ENCODE measurements at regions not wholly inside any gene's neighbourhood (a gene's known extent, or its start where the extent isn't known, plus 50 kb on each side); places are given as distances from the start of the nearest gene placed in this dataset.

DNA sequence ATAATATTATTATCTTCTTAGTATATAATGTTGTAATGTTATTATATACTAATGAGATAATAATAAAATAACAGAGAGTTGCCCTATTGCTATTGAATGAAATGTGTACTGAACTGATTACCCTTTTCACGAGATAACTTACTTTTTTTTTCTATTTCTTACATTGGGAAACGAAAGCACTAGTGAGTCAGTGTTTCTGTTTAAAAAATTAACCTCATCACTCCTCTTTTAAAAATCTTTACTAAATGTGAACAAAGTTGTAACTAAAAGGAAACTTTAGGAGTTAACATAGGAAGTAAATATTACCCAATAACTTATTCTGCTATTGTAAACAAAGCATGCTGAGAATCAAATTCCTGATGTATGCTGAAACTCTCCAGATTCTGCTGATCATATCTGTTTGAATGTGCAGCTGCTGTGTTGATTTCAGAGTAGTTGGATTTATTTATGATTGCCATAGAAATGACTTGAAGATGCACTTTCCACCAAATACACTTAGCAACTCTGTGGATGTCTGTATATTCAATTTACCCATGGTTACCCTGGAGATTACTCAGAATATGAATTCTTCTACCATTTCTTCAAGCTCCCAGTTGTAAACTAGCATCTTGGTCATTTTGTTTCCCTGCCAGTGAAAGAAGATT is 523.4 kb downstream of the TENT5A start:
- Histone ChIP-seq H3K4me3 (ENCODE audit: low read depth, low read length) (no peak overlapping the region), H3K27me3 (ENCODE audit: control insufficient read depth, insufficient read depth, low read length) (no peaks in the 10 kb centered on the region), H3K36me3 (ENCODE audit: control insufficient read depth, insufficient read depth, low read length) (no peaks in the 10 kb centered on the region)
- ChIA-PET POLR2A (no interaction called here), CTCF (no interaction called here)
- TF ChIP-seq, protein P1, sequence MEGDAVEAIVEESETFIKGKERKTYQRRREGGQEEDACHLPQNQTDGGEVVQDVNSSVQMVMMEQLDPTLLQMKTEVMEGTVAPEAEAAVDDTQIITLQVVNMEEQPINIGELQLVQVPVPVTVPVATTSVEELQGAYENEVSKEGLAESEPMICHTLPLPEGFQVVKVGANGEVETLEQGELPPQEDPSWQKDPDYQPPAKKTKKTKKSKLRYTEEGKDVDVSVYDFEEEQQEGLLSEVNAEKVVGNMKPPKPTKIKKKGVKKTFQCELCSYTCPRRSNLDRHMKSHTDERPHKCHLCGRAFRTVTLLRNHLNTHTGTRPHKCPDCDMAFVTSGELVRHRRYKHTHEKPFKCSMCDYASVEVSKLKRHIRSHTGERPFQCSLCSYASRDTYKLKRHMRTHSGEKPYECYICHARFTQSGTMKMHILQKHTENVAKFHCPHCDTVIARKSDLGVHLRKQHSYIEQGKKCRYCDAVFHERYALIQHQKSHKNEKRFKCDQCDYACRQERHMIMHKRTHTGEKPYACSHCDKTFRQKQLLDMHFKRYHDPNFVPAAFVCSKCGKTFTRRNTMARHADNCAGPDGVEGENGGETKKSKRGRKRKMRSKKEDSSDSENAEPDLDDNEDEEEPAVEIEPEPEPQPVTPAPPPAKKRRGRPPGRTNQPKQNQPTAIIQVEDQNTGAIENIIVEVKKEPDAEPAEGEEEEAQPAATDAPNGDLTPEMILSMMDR (IDR thresholded peaks at IDR 0.05; ENCODE audit: insufficient read depth, low read depth, low read length) = no peak
- no peak for DNase-seq (ENCODE audit: low read depth)

DNA sequence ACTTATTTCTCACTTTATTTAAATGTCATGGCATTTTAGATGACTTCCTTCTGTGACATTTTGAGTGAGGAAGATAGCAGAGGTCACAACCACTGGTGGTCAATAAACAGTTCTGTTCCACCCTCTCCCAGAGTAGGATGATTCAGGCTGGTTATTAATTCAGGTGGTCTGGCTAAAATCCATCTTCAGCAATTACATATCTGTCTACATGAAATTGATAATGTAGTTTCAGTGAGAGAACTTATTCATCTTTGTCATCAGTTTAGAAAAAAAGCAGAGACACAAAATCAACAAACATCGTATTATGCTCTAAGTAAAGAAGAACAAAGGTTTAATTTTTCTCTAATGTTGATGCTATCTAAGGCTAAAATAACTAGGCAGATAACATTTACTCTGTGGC is 525.5 kb downstream of the TENT5A start:
- CTCF ChIA-PET = interaction anchor here (0.5 kb wide), 1 partner anchor 19 kb away, joined by 3 read pairs; no protein-coding TSS in a partner anchor
- no peak for DNase-seq (ENCODE audit: low read depth)
- Histone ChIP-seq H3K27me3 (ENCODE audit: control insufficient read depth, insufficient read depth, low read length) (no peaks in the 10 kb centered on the region), H3K4me3 (ENCODE audit: low read depth, low read length) (no peak overlapping the region), H3K36me3 (ENCODE audit: control insufficient read depth, insufficient read depth, low read length) (no peaks in the 10 kb centered on the region)
- TF ChIP-seq, protein P1 (IDR thresholded peaks at IDR 0.05; ENCODE audit: insufficient read depth, low read depth, low read length) = no peak
- POLR2A ChIA-PET = no interaction called here

- H3K27me3 ChIP-seq (ENCODE audit: control insufficient read depth, insufficient read depth, low read length) = no peaks in the 10 kb centered on the region
- H3K4me3 ChIP-seq (ENCODE audit: low read depth, low read length) = no peak overlapping the region
- H3K36me3 ChIP-seq (ENCODE audit: control insufficient read depth, insufficient read depth, low read length) = no peaks in the 10 kb centered on the region
- ChIA-PET CTCF (interaction anchor here (1.7 kb wide), 1 partner anchor 537 kb away, joined by 3 read pairs; no protein-coding TSS in a partner anchor), POLR2A (no interaction called here)
- TF ChIP-seq, protein P1 (IDR thresholded peaks at IDR 0.05; ENCODE audit: insufficient read depth, low read depth, low read length) = no peak
- no peak for DNase-seq (ENCODE audit: low read depth)
These were observed 535.8 kb downstream of the TENT5A start for GRCh38 chr6:81216668-81217067.

DNA sequence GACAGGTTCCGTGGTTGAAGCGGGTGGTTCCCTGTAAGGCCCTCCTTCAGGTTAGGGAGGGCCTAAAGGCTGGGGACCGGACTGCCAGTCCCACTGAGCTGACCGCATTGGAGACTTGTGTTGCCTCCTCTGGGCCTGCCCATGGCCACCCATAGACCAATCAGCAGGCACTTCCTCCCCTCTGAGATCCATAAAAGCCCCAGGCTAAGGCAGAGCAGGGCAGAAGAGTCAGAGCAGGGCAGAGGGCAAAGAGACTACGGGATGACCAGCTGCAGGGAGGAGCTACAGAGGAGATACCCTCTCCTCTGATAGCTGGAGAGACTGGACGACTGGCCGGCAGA is 537.4 kb downstream of the TENT5A start:
- POLR2A ChIA-PET = no interaction called here
- Histone ChIP-seq H3K27me3 (ENCODE audit: control insufficient read depth, insufficient read depth, low read length) (no peaks in the 10 kb centered on the region), H3K36me3 (ENCODE audit: control insufficient read depth, insufficient read depth, low read length) (no peaks in the 10 kb centered on the region), H3K4me3 (ENCODE audit: low read depth, low read length) (no peak overlapping the region)
- TF ChIP-seq, protein P1 (IDR thresholded peaks at IDR 0.05; ENCODE audit: insufficient read depth, low read depth, low read length) = no peak
- CTCF ChIA-PET = interaction anchor here (1.2 to 1.7 kb wide), 2 partner anchors 23 to 539 kb away, joined by 3 read pairs; no protein-coding TSS in a partner anchor
- DNase-seq (ENCODE audit: low read depth) = no peak

- no peaks in the 10 kb centered on the region for H3K36me3 ChIP-seq (ENCODE audit: control insufficient read depth, insufficient read depth, low read length)
- TF ChIP-seq, protein P1 (IDR thresholded peaks at IDR 0.05; ENCODE audit: insufficient read depth, low read depth, low read length) = no peak
- H3K27me3 ChIP-seq (ENCODE audit: control insufficient read depth, insufficient read depth, low read length) = no peaks in the 10 kb centered on the region
- POLR2A ChIA-PET = no interaction called here
- CTCF ChIA-PET = interaction anchor here (1.2 to 1.7 kb wide), 2 partner anchors 24 to 539 kb away, joined by 3 read pairs; no protein-coding TSS in a partner anchor
- H3K4me3 ChIP-seq (ENCODE audit: low read depth, low read length) = no peak overlapping the region
- no peak for DNase-seq (ENCODE audit: low read depth)
These were observed 537.9 kb downstream of the TENT5A start for GRCh38 chr6:81214414-81215091.
